HepG2 (cell line): ENCODE measurements at regions not wholly inside any gene's neighbourhood (a gene's known extent, or its start where the extent isn't known, plus 50 kb on each side); places are given as distances from the start of the nearest gene placed in this dataset.

Experiments used
- ATAC-seq: fragments of 200-7000 bp; cut with Tn5 transposase; 3 replicates; pipeline ENCODE4 v1.9.1; 2020; ENCODE audit warnings: mild to moderate bottlenecking, moderate library complexity
- BruUV-seq: library from RNA; stranded (reverse); fragments of 400-500 nt; replicated peaks from 2 replicates; lab custom pipeline; 2021; lab: Mats Ljungman, UMichigan
- CTCF ChIA-PET: fragments of 300-600 bp; formaldehyde crosslinking; extraction: SDS; loops from one replicate; lab custom pipeline; 2021; ENCODE audit warnings: low total read pairs, inconsistent platforms, low intra/inter-chr PET ratio; lab: Yijun Ruan, JAX
- POLR2A ChIA-PET: fragments of 350-600 bp; sonication (Branson Sonifier 250); formaldehyde crosslinking; loops from one replicate; lab custom pipeline; 2020; ENCODE audit warnings: antibody characterized with exemption, inconsistent platforms; lab: Yijun Ruan, JAX
- DNase-seq: peaks from one replicate; pipeline ENCODE4 v3.0.0-alpha.2; 2015; ENCODE audit warnings: low spot score
- FAIRE-seq: peaks from 3 replicates; lab custom pipeline; 2011; peaks lifted over from hg19 to GRCh38; lab: Jason Lieb, UNC
- H2AFZ ChIP-seq: one replicate; pipeline ENCODE4 v1.6.1; 2011; ENCODE audit warnings: low read length, inconsistent platforms
- H3K27ac ChIP-seq: fragments of 300-600 bp; 3 replicates; pipeline ENCODE4 v1.8.0; 2011; ENCODE audit warnings: mixed run types, mild to moderate bottlenecking, mixed read lengths, low read length, inconsistent platforms; ENCODE audit not compliant: insufficient read depth; ENCODE audit errors: extremely low read length
- H3K27me3 ChIP-seq, 2 experiments: fragments of 200-600 bp in 1 of 2; 2 replicates in 1 of 2; 3 replicates in 1 of 2; pipeline versions ENCODE4 v1.6.0 to v1.8.0; 2011; ENCODE audit warnings: low read length in 2 of 2, mild to moderate bottlenecking in 2 of 2, moderate library complexity in 2 of 2, inconsistent platforms in 1 of 2; ENCODE audit not compliant: insufficient read depth in 2 of 2, control insufficient read depth in 1 of 2
- H3K36me3 ChIP-seq, 2 experiments: fragments of 200-600 bp in 1 of 2; replicated peaks in 1 of 2; 2 replicates in 1 of 2; 3 replicates in 1 of 2; pipeline versions ENCODE4 v1.5.1 to v1.8.0; 2011; ENCODE audit warnings: low read length in 2 of 2, inconsistent platforms in 1 of 2; ENCODE audit not compliant: insufficient read depth in 2 of 2, control insufficient read depth in 1 of 2
- H3K4me1 ChIP-seq: 2 replicates; pipeline ENCODE4 v1.5.1; 2012; ENCODE audit warnings: low read length, inconsistent platforms; ENCODE audit not compliant: insufficient read depth
- H3K4me2 ChIP-seq: 2 replicates; pipeline ENCODE4 v1.6.0; 2011; ENCODE audit warnings: low read depth, low read length, inconsistent platforms
- H3K4me3 ChIP-seq, 3 experiments: fragments of 200-600 bp in 1 of 3; sonication (generic), shearing (Covaris generic) in 1 of 3; replicated peaks in 1 of 3; 2 replicates each; pipeline ENCODE4 v1.5.1; 2011 to 2016; ENCODE audit warnings: low read length in 3 of 3, inconsistent platforms in 2 of 3, low read depth in 2 of 3, mild to moderate bottlenecking in 2 of 3, control low read depth in 1 of 3, mixed read lengths in 1 of 3; ENCODE audit not compliant: insufficient read depth in 1 of 3
- H3K79me2 ChIP-seq: one replicate; pipeline ENCODE4 v1.6.1; 2011; ENCODE audit warnings: low read length, inconsistent platforms; ENCODE audit not compliant: insufficient read depth
- H3K9ac ChIP-seq: 2 replicates; pipeline ENCODE4 v1.6.0; 2011; ENCODE audit warnings: mild to moderate bottlenecking, low read depth, low read length, inconsistent platforms; ENCODE audit not compliant: insufficient read depth
- H3K9me3 ChIP-seq: 2 replicates; pipeline ENCODE4 v1.5.1; 2012; ENCODE audit warnings: mild to moderate bottlenecking, low read length
- H4K20me1 ChIP-seq: 2 replicates; pipeline ENCODE4 v1.6.0; 2011; ENCODE audit warnings: inconsistent platforms, mild to moderate bottlenecking, low read length, moderate library complexity; ENCODE audit not compliant: insufficient read depth
- CAMTA2 ChIP-seq: sonication (generic); formaldehyde crosslinking; IDR thresholded peaks from 2 replicates; pipeline ENCODE4 v1.4.0; 2020; ENCODE audit warnings: mild to moderate bottlenecking, missing genetic modification reagents, borderline replicate concordance
- FOXJ3 ChIP-seq: sonication (generic); formaldehyde crosslinking; IDR thresholded peaks from 2 replicates; pipeline ENCODE4 v1.4.0; 2020; ENCODE audit warnings: missing genetic modification reagents, mild to moderate bottlenecking, borderline replicate concordance
- GATA4 ChIP-seq: sonication (generic); IDR thresholded peaks from 2 replicates; pipeline ENCODE4 v1.6.1; 2016; ENCODE audit warnings: antibody characterized with exemption, low read depth, borderline replicate concordance
- KLF15 ChIP-seq: sonication (generic); formaldehyde crosslinking; IDR thresholded peaks from 2 replicates; pipeline ENCODE4 v1.8.1; 2023; ENCODE audit warnings: borderline replicate concordance, mild to moderate bottlenecking, inconsistent platforms, missing genetic modification reagents, mixed read lengths
- MYC ChIP-seq: sonication (generic); formaldehyde crosslinking; IDR thresholded peaks from 2 replicates; pipeline ENCODE4 v1.9.0; 2021; ENCODE audit warnings: missing genetic modification reagents, borderline replicate concordance
- REPIN1 ChIP-seq: sonication (generic); formaldehyde crosslinking; IDR thresholded peaks from 2 replicates; pipeline ENCODE4 v1.8.0; 2022; ENCODE audit warnings: missing genetic modification reagents, low read depth, mild to moderate bottlenecking, borderline replicate concordance
- SIN3A ChIP-seq: IDR thresholded peaks from 2 replicates; pipeline ENCODE4 v1.6.1; 2011; ENCODE audit warnings: low read depth, mild to moderate bottlenecking, control low read depth, low read length, borderline replicate concordance
- TEAD2 ChIP-seq: sonication (generic); formaldehyde crosslinking; IDR thresholded peaks from 2 replicates; pipeline ENCODE4 v1.9.0; 2021; ENCODE audit warnings: missing genetic modification reagents
- ZFP41 ChIP-seq: sonication (generic); formaldehyde crosslinking; IDR thresholded peaks from 2 replicates; pipeline ENCODE4 v1.4.0; 2020; ENCODE audit warnings: mild to moderate bottlenecking, missing genetic modification reagents, borderline replicate concordance
- ZKSCAN5 ChIP-seq: sonication (generic); formaldehyde crosslinking; IDR thresholded peaks from 2 replicates; pipeline ENCODE4 v1.5.1; 2020; ENCODE audit warnings: mild to moderate bottlenecking, missing genetic modification reagents
- ZNF10 ChIP-seq: sonication (generic); formaldehyde crosslinking; IDR thresholded peaks from 2 replicates; pipeline ENCODE4 v1.4.0; 2020; ENCODE audit warnings: mild to moderate bottlenecking, low read depth, missing genetic modification reagents, borderline replicate concordance
- ZNF282 ChIP-seq: fragments of 450-650 bp; IDR thresholded peaks from 2 replicates; pipeline ENCODE4 v1.6.1; 2018; ENCODE audit not compliant: partially characterized antibody
- ZNF703 ChIP-seq: sonication (generic); formaldehyde crosslinking; IDR thresholded peaks from 2 replicates; pipeline ENCODE4 v1.5.1; 2020; ENCODE audit warnings: missing genetic modification reagents, mild to moderate bottlenecking, moderate library complexity, borderline replicate concordance
- WGBS: methylation state at CpG from one replicate; pipeline ENCODE4 v1.1.6; 2017; ENCODE audit warnings: low lambda C conversion rate; 5-methylcytosine and 5-hydroxymethylcytosine counted together
- in situ Hi-C: cut with HindIII; loops from 2 replicates; pipeline ENCODE4 v1.10.0; 2017; ENCODE audit warnings: low pct_unique_long_range_greater_than_20kb; ENCODE audit not compliant: extremely low pct_ligation_motif_present
- intact Hi-C: fragments of 100-400 bp; cut with micrococcal nuclease; formaldehyde crosslinking; loops from one replicate; pipeline ENCODE4 v1.10.0; 2022; ENCODE audit not compliant: unreplicated experiment
- TF ChIP-seq, protein P1 (sequence below): fragments of 450-650 bp; IDR thresholded peaks from 2 replicates; pipeline ENCODE4 v1.6.1; 2017
- TF ChIP-seq, protein P2 (sequence below): sonication (generic); formaldehyde crosslinking; IDR thresholded peaks from 2 replicates; pipeline ENCODE4 v1.4.0; 2020; ENCODE audit warnings: missing genetic modification reagents
- TF ChIP-seq, protein P3 (sequence below): IDR thresholded peaks from 2 replicates; pipeline ENCODE4 v1.6.1; 2016; ENCODE audit warnings: missing genetic modification reagents, missing compliant biosample characterization
- TF ChIP-seq, protein P4 (sequence below): sonication (generic); formaldehyde crosslinking; IDR thresholded peaks from 2 replicates; pipeline ENCODE4 v1.5.1; 2020; ENCODE audit warnings: mild to moderate bottlenecking, missing genetic modification reagents, moderate library complexity

DNA sequence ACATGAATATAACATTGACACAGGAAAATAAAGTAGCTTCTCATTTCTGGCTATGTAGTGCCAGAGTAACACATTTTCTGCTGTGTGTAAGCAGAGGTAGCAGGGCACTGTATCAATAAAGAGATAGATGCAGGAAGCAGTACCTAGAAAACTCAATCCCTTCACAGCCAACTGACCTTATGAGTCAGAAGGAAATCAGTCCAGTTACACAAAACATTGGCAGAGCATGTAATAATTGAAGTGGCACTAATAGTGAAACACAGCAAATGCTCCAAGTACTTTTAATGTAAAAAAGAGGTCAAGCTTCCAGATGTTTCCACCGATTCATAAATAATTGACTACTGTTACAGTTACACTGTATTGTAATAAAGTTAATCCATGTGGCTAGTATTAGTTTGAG, 706.6 kb downstream of the EFNA5 start:
- H3K27me3 ChIP-seq, result no peaks in the 10 kb centered on the region
- no peaks in the 10 kb centered on the region for H3K36me3 ChIP-seq
- H3K9me3 ChIP-seq, result no peaks in the 10 kb centered on the region
- POLR2A ChIA-PET, result no interaction called here
- intact Hi-C loops, result no loop called here
- H3K27ac ChIP-seq, result no peak overlapping the region
- ATAC-seq, result no peak
- no peaks in the 10 kb centered on the region for H4K20me1 ChIP-seq
- no peak for FAIRE-seq
- WGBS, result 0% methylated on average over 1 of the region's 1 CpG
- in situ Hi-C loops, result no loop called here
- H3K4me3 ChIP-seq, result no peak overlapping the region
- no peak overlapping the region for H3K4me2 ChIP-seq
- TF ChIP-seq SIN3A, result no peak
- TF ChIP-seq KLF15, result no peak
- no peak for TF ChIP-seq ZNF10 (CRISPR knock-in tag)
- no peak for TF ChIP-seq CAMTA2 (CRISPR knock-in tag)
- TF ChIP-seq, protein P1, sequence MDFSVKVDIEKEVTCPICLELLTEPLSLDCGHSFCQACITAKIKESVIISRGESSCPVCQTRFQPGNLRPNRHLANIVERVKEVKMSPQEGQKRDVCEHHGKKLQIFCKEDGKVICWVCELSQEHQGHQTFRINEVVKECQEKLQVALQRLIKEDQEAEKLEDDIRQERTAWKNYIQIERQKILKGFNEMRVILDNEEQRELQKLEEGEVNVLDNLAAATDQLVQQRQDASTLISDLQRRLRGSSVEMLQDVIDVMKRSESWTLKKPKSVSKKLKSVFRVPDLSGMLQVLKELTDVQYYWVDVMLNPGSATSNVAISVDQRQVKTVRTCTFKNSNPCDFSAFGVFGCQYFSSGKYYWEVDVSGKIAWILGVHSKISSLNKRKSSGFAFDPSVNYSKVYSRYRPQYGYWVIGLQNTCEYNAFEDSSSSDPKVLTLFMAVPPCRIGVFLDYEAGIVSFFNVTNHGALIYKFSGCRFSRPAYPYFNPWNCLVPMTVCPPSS, result no peak
- no peak for TF ChIP-seq TEAD2 (CRISPR knock-in tag)
- TF ChIP-seq ZFP41 (CRISPR knock-in tag), result no peak
- no peak for TF ChIP-seq GATA4
- TF ChIP-seq, protein P2, sequence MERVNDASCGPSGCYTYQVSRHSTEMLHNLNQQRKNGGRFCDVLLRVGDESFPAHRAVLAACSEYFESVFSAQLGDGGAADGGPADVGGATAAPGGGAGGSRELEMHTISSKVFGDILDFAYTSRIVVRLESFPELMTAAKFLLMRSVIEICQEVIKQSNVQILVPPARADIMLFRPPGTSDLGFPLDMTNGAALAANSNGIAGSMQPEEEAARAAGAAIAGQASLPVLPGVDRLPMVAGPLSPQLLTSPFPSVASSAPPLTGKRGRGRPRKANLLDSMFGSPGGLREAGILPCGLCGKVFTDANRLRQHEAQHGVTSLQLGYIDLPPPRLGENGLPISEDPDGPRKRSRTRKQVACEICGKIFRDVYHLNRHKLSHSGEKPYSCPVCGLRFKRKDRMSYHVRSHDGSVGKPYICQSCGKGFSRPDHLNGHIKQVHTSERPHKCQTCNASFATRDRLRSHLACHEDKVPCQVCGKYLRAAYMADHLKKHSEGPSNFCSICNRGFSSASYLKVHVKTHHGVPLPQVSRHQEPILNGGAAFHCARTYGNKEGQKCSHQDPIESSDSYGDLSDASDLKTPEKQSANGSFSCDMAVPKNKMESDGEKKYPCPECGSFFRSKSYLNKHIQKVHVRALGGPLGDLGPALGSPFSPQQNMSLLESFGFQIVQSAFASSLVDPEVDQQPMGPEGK (CRISPR knock-in tag), result no peak
- no peak for TF ChIP-seq MYC
- TF ChIP-seq FOXJ3 (CRISPR knock-in tag), result no peak
- TF ChIP-seq, protein P3, sequence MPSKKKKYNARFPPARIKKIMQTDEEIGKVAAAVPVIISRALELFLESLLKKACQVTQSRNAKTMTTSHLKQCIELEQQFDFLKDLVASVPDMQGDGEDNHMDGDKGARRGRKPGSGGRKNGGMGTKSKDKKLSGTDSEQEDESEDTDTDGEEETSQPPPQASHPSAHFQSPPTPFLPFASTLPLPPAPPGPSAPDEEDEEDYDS, result no peak
- no peak for TF ChIP-seq REPIN1
- TF ChIP-seq ZKSCAN5 (CRISPR knock-in tag), result no peak
- no peak for TF ChIP-seq ZNF282
- TF ChIP-seq, protein P4, sequence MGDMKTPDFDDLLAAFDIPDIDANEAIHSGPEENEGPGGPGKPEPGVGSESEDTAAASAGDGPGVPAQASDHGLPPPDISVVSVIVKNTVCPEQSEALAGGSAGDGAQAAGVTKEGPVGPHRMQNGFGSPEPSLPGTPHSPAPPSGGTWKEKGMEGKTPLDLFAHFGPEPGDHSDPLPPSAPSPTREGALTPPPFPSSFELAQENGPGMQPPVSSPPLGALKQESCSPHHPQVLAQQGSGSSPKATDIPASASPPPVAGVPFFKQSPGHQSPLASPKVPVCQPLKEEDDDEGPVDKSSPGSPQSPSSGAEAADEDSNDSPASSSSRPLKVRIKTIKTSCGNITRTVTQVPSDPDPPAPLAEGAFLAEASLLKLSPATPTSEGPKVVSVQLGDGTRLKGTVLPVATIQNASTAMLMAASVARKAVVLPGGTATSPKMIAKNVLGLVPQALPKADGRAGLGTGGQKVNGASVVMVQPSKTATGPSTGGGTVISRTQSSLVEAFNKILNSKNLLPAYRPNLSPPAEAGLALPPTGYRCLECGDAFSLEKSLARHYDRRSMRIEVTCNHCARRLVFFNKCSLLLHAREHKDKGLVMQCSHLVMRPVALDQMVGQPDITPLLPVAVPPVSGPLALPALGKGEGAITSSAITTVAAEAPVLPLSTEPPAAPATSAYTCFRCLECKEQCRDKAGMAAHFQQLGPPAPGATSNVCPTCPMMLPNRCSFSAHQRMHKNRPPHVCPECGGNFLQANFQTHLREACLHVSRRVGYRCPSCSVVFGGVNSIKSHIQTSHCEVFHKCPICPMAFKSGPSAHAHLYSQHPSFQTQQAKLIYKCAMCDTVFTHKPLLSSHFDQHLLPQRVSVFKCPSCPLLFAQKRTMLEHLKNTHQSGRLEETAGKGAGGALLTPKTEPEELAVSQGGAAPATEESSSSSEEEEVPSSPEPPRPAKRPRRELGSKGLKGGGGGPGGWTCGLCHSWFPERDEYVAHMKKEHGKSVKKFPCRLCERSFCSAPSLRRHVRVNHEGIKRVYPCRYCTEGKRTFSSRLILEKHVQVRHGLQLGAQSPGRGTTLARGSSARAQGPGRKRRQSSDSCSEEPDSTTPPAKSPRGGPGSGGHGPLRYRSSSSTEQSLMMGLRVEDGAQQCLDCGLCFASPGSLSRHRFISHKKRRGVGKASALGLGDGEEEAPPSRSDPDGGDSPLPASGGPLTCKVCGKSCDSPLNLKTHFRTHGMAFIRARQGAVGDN (CRISPR knock-in tag), result no peak
- no peak for TF ChIP-seq ZNF703 (CRISPR knock-in tag)
- TF ChIP-seq, all 625 proteins: peak for 0
- no peak for DNase-seq
- no peak overlapping the region for H3K9ac ChIP-seq
- no peaks in the 10 kb centered on the region for H3K79me2 ChIP-seq
- CTCF ChIA-PET, result no interaction called here
- no TSS peak for BruUV-seq
- no peak overlapping the region for H2AFZ ChIP-seq
- no peaks in the 10 kb centered on the region for H3K4me1 ChIP-seq
